ENCODE measurements at regions not wholly inside any gene's neighbourhood (a gene's known extent, or its start where the extent isn't known, plus 50 kb on each side); places are given as distances from the start of the nearest gene placed in this dataset.

DNA sequence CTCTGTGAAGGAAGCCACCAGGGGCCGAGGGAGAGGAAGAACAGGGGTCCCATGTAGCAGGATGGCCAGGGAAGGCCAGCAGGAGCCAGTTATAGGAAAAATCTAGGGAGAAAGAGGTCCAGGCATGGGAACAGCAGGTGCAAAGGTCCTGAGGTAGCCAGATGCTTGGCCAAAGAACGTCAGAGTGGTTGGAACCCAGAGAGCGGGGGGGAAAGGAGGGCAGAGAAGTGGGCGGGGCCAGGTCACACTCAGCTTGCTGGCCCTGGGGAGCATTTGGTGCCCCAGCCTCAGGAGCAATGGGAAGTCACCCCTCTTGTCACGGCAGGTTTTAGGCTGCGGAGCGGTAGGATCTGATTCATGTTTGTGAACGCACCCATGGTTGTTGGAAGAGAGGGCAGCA lies 180.5 kb downstream of the PHETA1 start:
- intact Hi-C loops (cut with DNase I): no loop called here
- DNase-seq (no peak), ATAC-seq (no peak)

DNA sequence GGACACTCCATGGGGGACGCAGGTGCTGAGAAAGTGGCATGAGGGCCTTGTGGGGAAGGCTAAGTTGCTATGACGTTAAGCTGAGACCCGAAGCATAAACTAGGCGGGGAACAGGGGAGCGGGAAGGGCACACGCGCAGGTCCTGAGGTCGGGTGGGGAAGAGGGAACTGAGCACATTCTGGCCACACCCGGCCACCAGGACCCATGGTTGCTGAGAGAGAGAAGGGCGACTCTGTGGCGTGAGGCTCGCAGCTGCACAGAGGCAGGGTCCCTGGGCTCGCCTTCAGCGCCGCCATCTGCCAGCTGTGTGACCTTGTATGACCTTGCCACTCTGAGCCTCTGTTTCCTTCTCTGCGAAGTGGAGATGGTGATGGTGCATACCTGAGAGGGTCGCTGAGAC lies 182.5 kb downstream of the PHETA1 start:
- DNase-seq: no peak
- ATAC-seq: no peak
- intact Hi-C loops (cut with DNase I): no loop called here

DNA sequence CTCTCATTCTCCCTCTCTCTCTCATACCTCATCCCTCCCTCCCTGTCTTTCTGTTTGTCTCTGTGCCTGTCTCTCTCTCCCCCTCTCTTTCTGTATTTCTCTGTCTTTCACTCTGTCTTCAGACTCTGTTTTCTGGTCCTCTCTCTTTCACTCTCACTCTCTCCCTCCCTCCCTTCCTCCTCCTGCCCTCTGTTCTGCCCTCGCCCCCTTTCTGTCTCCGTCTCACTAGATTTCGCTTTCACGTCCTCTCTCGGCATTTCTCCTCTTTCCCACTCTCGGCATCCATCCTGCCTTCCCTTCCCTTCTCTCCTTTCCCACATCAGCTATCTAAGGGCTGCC lies 183.0 kb downstream of the PHETA1 start:
- DNase-seq (no peak), ATAC-seq (no peak)
- intact Hi-C loops (cut with DNase I): no loop called here

DNA sequence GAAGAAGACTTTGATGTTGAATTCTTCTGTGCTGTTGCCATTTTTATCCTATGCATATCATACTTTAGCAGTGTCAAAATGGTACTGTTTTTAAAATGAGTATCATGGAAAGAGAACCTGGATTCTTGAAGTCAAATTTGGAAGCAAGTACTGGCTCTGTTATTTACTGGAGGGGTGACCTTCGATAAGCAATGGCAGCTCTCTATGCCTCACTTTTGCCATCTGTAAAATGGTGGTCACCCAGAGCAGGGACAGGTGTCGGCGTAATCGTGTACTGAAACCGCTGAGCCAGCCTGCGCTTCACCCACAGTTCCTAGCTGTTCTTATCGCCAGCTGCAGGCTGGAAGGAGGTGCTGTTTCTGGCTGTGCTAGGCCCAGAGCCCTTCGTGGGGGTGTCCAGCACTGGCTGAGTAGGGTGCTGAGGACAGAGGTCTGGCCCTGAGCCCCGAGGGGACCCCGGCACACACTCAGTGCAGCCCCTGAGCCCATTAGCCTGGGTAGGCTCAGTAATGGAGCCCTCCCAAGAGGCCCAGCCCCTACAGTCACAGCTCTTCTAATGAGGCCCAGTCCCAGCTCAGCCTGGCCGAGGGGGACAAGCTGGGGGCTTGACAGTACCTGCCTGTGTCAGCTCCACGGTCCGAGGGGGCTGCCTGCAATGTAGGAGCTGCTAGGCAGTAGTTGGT lies 183.5 kb downstream of the PHETA1 start:
- DNase-seq (no peak), ATAC-seq (no peak)
- intact Hi-C loops (cut with DNase I): no loop called here

DNA sequence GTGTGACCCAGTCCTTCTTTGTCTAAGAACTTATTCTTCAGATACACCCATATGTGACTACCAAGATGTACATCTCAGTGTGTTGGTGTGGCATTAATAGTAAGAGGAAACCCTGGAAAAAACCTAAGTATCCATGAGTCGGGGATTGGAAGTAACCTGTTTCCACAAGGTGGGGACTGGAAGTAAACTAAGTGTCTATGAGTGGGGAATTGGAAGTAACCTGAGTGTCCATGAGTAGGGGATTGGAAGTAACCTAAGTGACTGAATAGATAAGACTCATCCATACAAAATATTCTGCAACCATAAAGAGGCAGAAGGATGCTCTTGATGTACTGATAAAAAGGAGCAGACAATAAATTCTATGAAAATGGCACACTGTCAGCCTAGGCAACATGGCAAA lies 184.7 kb downstream of the PHETA1 start:
- intact Hi-C loops (cut with DNase I): no loop called here
- no peak for DNase-seq
- no peak for ATAC-seq

DNA sequence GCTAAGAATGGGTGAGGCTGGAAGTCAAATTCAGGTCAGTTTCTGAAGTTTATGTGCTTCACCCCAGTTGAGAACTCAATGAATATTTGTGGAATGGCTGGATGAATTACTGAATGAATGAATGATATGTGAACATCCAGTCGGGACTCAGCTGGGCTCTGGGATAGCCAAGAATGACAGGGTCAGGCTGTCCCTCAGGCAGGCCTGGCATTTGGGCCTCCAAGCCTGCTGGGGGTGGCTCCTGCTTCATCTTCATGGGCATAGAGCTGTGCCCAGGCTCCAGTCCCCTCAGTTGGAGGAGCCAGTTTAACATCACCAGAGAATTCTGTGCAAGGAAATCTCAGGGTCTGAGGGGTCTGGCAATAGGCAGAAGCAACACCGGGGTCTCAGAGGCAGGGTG lies 185.8 kb downstream of the PHETA1 start:
- intact Hi-C loops (cut with DNase I): no loop called here
- DNase-seq (no peak), ATAC-seq (no peak)

DNA sequence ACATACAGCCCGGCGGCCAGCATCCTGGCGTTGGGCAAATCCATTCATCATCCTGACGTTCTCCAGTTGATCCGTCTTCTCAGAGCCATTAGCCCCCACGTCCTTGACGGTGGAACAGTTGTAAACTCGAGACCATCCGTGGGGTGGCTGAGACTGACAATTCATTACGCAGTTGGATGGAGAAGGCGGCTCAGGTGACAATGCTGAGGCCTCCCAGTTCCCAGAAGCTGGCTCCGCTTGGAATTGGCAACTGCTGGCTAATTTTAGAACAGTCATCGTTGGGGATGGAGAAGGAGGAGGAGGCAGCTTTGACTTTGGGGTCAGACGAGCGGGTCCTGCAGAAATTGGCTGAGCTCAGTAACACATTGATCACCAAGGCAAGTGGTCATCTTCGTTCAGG lies 186.5 kb downstream of the PHETA1 start:
- DNase-seq (no peak), ATAC-seq (no peak)
- intact Hi-C loops (cut with DNase I): no loop called here

DNA sequence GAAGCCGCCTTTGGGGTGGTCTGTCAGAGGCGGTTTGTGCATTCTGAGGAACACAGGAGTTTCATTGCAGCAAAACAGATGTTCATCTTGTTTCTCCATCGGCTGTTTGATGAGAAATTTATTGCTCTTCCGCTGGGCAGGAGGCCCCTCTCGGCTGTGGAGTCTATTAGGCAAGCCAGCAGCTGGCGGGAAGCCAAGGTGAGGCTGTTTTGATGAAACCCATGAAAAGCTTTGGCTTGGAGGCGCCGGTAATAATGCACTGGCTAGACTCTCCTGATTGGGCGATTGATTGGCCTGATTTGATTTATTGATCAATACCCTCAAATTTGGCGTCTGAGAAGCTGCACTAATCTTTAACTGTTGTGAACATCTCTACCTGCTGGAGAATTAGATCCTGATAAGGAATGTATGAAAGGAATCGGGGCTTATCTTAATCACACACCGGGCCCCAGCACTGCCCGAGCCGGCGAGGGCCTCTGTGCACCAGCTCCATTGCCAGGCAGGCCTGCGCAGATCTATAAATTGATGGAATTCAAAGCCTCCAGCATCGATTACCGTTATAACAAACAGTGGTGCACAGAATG lies 187.7 kb downstream of the PHETA1 start:
- intact Hi-C loops (cut with DNase I): no loop called here
- ATAC-seq (peak in 1 of 2 donors; percentile 27), DNase-seq (peak; percentile 68)

DNA sequence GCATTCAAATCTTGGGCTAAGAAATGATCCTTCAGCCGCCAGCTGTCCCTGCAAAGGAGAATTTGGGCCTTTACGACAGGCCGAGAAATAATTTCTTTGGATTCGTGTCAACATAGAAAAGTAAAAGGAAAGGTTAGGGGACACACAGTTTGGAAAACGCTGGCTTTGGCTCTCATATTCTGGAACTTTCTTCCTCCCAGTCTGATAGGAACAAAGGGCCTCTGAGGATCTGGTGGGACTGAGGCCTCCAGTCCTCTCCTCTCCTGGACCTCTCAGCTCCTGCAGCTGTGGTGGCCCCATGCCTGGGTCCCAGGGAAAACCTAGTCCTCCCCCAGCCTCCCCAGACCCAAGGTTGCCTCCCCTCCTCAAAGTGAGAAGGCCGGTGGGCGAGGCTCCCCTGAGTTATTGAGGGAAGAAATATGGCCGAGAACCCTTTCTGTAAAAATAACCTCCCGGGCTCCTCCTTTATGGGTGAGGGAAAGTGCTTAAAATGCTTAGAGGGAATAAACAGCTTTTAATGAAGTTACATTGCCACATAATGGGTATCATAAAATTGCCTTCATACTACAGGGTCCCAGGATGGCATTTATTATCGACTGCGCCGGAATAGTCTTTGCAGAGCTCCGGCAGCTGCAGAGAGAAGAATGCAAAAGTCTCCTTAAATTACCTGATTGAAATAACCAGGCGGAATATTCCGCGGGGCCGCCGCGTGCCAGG lies 188.3 kb downstream of the PHETA1 start:
- intact Hi-C loops (cut with DNase I): no loop called here
- ATAC-seq: no peak
- DNase-seq: no peak

DNA sequence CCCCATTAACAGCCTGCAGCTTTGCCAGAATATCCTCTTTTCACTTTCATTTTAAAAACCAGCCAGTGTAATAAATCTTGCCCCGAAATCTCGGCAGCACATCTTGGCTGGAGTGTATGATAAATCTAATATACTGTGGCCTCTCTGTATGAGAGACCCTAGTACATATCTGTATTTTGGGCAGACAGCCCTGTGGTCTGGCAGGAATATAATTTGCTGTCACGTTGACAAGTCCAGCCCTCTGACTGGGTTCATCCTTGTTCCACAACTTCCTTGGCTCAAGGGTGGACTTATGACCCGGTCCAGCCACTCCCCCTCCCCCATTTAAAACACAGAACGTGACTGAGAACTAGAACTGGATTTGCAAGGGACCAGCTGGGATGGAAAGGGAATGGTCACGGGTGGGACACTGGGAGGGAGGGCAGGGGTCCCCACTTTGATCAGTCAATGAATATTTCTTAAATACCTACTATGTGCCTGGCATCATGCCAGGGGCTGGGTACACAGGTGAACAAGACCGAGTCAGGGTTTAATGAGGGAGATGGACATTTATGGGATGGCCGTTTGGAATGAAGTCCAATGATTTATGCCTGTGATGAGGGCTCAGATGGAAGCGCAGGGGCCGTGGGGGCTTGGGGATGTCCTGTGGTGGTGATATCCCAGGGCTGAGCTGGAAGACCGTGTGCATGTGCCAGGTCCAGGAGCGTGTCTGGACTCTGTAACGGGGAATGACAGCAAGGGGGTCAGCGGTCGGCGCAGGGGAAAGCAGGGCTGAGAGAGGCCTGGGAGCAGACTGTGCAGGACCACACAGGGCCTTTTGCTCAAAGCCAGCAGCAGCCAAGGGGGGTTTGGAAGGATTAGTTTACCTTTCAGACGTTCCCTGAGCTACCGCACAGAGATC lies 190.5 kb downstream of the PHETA1 start:
- ATAC-seq: no peak
- intact Hi-C loops (cut with DNase I): no loop called here
- no peak for DNase-seq

DNA sequence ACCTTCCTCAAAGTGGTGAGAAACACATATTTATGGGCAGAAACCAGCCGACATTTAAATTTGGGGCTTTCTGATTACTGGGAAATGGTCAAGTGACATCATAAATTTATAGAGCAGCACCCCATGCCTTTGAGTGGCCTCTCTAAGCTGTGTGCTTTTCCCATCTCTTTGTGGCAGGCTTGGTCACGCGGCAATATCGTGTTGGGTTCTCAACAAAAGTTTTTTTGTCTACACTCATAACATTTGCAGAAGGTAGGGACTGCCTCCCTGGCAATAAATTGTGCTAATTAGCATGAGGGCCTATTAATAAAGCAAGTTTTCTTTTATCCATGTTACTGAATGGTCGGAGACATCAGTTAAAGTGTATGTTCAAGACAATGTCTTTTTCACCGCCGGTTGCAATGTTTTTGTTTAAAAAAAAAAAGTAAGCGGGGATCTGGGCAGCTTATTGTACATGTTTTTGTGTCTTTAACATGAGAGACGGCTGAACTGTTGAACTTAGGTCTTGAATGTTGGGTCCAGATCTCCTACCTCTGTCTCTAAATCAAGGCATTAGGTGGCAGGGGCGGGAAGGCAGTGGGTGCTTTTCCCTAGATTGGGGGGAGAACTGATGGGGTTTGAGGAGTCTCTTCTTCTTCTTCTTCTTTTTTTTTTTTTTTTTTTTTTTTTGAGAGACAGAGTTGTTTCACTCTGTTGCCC lies 193.3 kb downstream of the PHETA1 start:
- ATAC-seq: no peak
- intact Hi-C loops (cut with DNase I): no loop called here
- no peak for DNase-seq

DNA sequence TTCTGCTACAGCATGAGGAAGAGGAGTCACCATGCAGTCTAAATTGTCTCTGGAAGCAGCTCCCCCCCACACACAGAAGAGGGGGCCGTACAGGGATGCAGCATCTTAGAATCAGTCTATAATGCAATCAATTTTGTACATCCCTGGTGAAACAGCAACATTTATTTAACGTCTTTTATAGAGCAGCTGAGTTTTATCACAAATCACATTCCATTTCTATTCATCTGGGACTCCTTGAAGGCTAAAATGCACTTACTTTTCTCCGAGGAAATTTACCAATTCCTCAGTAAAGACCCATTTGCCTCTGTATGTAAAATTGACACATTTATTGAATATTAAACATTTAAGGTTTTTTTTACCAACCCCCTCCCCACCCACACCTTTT lies 193.9 kb downstream of the PHETA1 start:
- DNase-seq: no peak
- no peak for ATAC-seq
- intact Hi-C loops (cut with DNase I): no loop called here

DNA sequence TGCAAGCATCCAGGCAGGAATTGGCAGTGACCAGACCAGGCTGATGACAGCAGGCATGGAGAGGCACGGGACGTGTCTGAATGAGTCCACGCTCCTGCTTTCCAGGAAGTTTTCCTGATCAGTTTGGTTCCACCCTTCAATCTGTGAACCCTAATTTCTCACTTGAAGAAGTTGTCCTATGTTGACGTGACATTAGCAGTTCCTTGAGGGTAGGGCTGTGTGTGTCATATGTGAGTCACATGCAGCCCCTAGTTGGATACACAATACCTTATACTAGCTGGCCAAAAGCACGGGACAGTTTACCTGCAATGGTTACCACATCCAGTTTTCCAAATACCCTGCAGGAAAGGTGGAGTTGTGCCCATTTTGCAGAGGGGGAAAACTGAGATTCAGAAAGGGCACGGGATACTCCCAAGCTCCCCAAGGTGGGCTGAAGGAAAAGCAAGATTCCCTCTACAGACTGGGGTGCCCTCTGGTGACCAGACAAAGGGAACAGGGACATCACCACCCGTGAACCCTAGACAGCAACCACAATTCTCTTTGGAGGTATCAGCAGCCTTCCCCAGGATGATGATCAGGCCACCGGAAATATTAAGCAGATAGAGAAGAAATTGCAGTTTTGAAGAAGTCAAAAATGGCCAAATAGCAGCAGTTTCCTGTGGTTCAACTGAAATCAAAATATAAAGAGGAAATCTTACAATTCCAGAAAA lies 194.5 kb downstream of the PHETA1 start:
- ATAC-seq (peak; percentile 28 to 30), DNase-seq (no peak)
- intact Hi-C loops (cut with DNase I): no loop called here

DNA sequence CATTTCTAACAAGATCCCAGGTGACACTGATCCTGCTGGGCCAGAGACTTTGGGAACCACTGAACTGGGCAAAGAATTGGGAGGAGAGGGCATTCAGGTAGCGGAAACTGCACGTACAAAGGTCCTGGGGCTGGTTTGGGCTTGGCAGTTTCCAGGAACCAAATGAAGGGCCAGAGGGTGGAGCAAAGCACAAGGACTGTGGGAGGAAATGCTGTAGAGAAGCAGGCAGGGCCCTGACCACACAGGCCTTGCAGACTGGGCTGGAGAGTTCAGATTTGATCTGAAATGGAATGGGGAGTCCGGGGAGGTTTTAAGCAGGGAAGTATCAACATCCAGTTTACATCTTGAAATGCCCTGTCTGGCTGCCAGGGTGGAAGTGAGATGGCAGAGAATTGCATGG lies 195.1 kb downstream of the PHETA1 start:
- ATAC-seq: no peak
- intact Hi-C loops (cut with DNase I): no loop called here

DNA sequence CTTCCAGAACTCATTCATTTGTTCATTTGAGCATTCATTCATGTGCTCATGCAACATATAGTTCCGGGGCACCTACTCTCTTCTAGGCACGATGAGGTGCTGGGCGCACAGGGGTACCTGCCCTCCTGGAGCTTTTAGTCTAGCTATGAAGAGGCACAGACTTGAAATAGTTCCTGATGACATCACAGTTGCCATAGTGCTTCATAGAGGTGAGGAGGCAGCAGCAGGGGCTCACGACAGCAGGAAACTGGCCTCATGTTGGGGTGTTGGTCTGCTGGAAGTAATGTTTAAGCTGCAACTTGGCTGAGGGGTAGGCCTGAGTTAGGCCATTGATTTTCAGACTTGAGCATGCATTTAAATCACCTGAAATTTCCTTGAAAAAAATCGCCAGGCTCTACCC lies 195.5 kb downstream of the PHETA1 start:
- DNase-seq: no peak
- intact Hi-C loops (cut with DNase I): no loop called here

More for the DNA sequence above, 195.1 kb downstream of the PHETA1 start:
- DNase-seq: no peak

DNA sequence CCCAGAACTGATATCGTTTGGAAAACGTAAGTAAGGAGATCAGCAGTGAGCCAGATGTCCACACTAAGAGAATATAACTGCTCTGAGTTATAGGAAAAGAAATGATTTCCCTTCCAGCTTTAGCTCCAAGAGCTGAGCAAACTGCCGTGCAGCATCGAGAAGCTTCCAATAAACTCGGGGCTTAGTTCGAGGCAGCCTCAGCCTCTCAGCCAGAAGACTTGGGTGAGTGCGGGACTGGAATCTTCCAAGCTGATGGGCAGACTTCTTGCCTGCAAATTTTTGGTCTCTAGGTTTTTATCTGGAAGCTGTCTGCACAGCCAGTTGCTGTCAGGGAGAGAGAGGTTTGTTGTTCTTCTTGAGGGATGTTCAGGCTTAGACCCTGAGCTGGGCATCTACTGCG lies 196.1 kb downstream of the PHETA1 start:
- DNase-seq (no peak), ATAC-seq (no peak)
- intact Hi-C loops (cut with DNase I): no loop called here

More for the DNA sequence above, 195.5 kb downstream of the PHETA1 start:
- ATAC-seq: no peak

DNA sequence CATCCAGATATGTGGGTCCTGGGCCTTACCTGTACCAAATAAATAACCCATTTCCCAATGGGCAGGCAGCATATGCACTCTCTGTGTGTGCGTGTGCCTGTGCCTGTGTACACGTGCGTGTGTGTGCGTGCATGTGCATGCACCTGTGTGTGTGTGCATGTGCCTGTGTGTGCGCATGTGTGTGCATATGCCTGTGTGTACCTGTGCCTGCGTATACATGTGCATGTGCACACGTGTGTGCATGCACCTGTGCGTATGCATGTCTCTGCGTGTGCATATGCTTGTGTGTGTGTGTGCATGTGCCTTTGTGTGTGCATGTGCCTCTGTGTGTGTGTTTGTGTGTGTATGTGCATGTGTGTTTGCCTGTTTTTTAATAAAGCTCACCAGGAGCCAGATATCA lies 197.1 kb downstream of the PHETA1 start:
- ATAC-seq: no peak
- intact Hi-C loops (cut with DNase I): no loop called here
- no peak for DNase-seq

DNA sequence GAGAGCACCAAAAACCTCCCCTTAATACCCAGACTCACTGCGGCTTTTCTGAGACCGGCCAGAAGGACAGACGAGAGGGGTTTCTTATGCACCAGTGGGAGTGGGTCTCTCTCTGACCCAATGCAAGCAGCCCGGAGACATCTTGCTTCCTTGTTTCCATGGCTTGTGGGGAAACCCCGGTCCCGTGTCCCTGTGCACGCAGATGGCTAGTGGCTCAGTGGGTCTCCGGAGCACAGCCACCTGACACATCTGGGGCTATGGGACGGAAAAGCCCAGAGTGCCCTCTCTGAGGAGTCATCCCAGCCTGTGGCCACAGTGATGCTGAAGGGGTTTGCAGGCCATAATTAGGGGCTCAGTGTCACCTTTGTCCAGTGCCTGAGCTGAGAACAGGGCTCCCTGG lies 197.6 kb downstream of the PHETA1 start:
- DNase-seq (no peak), ATAC-seq (no peak)
- intact Hi-C loops (cut with DNase I): no loop called here

DNA sequence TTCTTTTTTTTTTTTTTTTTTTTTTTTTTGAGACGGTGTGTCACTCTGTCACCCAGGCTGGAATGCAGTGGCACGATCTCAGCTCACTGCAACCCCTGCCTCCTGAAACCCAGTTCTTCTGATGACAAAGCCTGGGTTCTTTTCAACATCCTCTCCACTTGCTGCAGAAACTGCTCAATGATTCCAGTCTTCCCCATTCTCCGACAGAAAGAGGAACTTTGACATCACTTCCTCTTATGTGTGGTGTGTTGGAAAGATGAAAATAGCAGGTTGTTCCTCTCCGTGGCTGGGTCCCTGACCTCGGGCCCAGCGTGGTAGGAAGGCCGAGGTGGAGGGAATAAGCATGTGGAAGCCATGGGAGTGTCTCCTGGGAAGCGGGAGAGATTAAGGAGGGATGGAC lies 198.4 kb downstream of the PHETA1 start:
- DNase-seq (no peak), ATAC-seq (peak in 1 of 2 donors; percentile 72)
- intact Hi-C loops (cut with DNase I): no loop called here

Data from left cardiac atrium (tissue), 4 donors.